ENCODE measurements at regions not wholly inside any gene's neighbourhood (a gene's known extent, or its start where the extent isn't known, plus 50 kb on each side); places are given as distances from the start of the nearest gene placed in this dataset.

DNA sequence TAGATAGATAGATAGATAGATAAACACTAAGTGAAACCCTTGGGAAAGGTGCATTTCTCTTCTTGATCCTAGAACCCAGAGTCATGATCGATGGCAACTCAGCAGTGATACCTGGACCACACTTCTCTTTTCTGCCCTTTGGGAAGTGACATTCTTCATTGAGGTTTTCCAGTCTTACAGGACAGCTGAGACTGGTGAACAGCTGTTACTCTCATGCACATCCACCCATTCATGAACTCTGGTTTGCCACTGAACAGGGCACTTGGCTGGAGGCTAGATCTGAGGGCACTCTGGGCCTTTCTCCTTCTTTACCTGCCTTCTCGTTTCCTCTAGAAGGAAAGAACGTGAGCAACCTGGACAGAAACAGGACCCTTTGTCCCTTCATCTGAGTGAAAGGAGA, 164.5 kb downstream of the DRD1 start:
- H3K4me3 ChIP-seq (ENCODE audit: low read length), result no peak overlapping the region
- TF ChIP-seq, protein P1, sequence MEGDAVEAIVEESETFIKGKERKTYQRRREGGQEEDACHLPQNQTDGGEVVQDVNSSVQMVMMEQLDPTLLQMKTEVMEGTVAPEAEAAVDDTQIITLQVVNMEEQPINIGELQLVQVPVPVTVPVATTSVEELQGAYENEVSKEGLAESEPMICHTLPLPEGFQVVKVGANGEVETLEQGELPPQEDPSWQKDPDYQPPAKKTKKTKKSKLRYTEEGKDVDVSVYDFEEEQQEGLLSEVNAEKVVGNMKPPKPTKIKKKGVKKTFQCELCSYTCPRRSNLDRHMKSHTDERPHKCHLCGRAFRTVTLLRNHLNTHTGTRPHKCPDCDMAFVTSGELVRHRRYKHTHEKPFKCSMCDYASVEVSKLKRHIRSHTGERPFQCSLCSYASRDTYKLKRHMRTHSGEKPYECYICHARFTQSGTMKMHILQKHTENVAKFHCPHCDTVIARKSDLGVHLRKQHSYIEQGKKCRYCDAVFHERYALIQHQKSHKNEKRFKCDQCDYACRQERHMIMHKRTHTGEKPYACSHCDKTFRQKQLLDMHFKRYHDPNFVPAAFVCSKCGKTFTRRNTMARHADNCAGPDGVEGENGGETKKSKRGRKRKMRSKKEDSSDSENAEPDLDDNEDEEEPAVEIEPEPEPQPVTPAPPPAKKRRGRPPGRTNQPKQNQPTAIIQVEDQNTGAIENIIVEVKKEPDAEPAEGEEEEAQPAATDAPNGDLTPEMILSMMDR (conservative IDR thresholded peaks at IDR 0.05; ENCODE audit: low read length), result no peak
- DNase-seq (ENCODE audit: low read depth), result no peak

- H3K4me3 ChIP-seq (ENCODE audit: low read length), result no peak overlapping the region
- no peak for DNase-seq (ENCODE audit: low read depth)
- TF ChIP-seq, protein P1 (conservative IDR thresholded peaks at IDR 0.05; ENCODE audit: low read length), result no peak
Observed at GRCh38 chr5:175275748-175276147, 168.2 kb downstream of the DRD1 start.

- H3K4me3 ChIP-seq (ENCODE audit: low read length), result no peak overlapping the region
- DNase-seq (ENCODE audit: low read depth), result no peak
- TF ChIP-seq, protein P1 (conservative IDR thresholded peaks at IDR 0.05; ENCODE audit: low read length), result no peak
Observed at GRCh38 chr5:175275097-175275496, 168.9 kb downstream of the DRD1 start.

- no peak for DNase-seq (ENCODE audit: low read depth)
- TF ChIP-seq, protein P1 (conservative IDR thresholded peaks at IDR 0.05; ENCODE audit: low read length), result no peak
- H3K4me3 ChIP-seq (ENCODE audit: low read length), result no peak overlapping the region
Observed at GRCh38 chr5:175274171-175274570, 169.8 kb downstream of the DRD1 start.

DNA sequence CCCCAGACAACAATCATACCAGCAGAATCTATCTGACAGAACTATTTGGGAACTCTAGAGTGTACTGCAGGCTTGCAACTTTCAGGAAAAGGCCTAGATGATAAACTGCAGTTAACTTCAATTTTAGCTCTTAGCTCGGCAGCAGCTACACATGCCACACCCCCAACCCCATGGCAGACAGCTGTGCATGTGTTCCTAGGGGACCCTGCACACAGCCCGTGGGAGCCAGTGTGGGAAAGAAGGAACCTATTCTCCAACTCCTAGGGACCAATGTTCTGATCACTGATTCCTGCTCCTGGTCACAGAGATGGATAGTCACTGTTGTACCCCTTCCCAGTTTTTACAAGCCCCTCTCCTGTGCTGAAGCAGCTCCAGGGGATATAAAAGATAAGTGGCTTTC, 179.6 kb downstream of the DRD1 start:
- no peak for DNase-seq (ENCODE audit: low read depth)
- TF ChIP-seq, protein P1 (conservative IDR thresholded peaks at IDR 0.05; ENCODE audit: low read length), result no peak
- no peak overlapping the region for H3K4me3 ChIP-seq (ENCODE audit: low read length)

- no peak for DNase-seq (ENCODE audit: low read depth)
- no peak overlapping the region for H3K4me3 ChIP-seq (ENCODE audit: low read length)
- TF ChIP-seq, protein P1 (conservative IDR thresholded peaks at IDR 0.05; ENCODE audit: low read length), result no peak
Observed at GRCh38 chr5:175263776-175264175, 180.2 kb downstream of the DRD1 start.

- no peak overlapping the region for H3K4me3 ChIP-seq (ENCODE audit: low read length)
- DNase-seq (ENCODE audit: low read depth), result no peak
- TF ChIP-seq, protein P1 (conservative IDR thresholded peaks at IDR 0.05; ENCODE audit: low read length), result no peak
Observed at GRCh38 chr5:175261526-175261925, 182.5 kb downstream of the DRD1 start.
